Thymus (tissue), 11 donors: ENCODE measurements at regions not wholly inside any gene's neighbourhood (a gene's known extent, or its start where the extent isn't known, plus 50 kb on each side); places are given as distances from the start of the nearest gene placed in this dataset.

Experiments used
- DNase-seq, 9 donors: peaks; one replicate each; pipeline ENCODE4 v3.0.0-alpha.2; 2013; ENCODE audit warnings: low spot score in 9 of 9, low read depth in 6 of 9, missing footprints in 1 of 9
- H3K27ac ChIP-seq, 2 donors: one replicate each; pipeline ENCODE4 v1.5.1; 2013; ENCODE audit warnings: control low read depth in 1 of 2, low read depth in 1 of 2, low read length in 1 of 2, mild to moderate bottlenecking in 1 of 2, moderate library complexity in 1 of 2
- H3K27me3 ChIP-seq, 2 donors: one replicate each; pipeline ENCODE4 v1.5.1; 2013; ENCODE audit warnings: low read length in 1 of 2; ENCODE audit not compliant: control insufficient read depth in 2 of 2, insufficient read depth in 1 of 2
- H3K36me3 ChIP-seq, 2 donors: one replicate each; pipeline ENCODE4 v1.5.1; 2013; ENCODE audit warnings: low read length in 1 of 2, mild to moderate bottlenecking in 1 of 2, moderate library complexity in 1 of 2; ENCODE audit not compliant: control insufficient read depth in 2 of 2, insufficient read depth in 2 of 2
- H3K4me1 ChIP-seq, 2 donors: one replicate each; pipeline ENCODE4 v1.5.1; 2013; ENCODE audit warnings: low read length in 2 of 2; ENCODE audit not compliant: control insufficient read depth in 2 of 2, insufficient read depth in 2 of 2
- H3K4me3 ChIP-seq, 2 donors: one replicate each; pipeline ENCODE4 v1.5.1; 2013; ENCODE audit warnings: low read length in 2 of 2, control low read depth in 1 of 2, mild to moderate bottlenecking in 1 of 2
- H3K9me3 ChIP-seq, 2 donors: one replicate each; pipeline ENCODE4 v1.5.1; 2013; ENCODE audit warnings: low read length in 1 of 2, mild to moderate bottlenecking in 1 of 2; ENCODE audit not compliant: control insufficient read depth in 2 of 2, insufficient read depth in 1 of 2
- WGBS: extraction: QIAGEN DNeasy Blood & Tissue Kit; methylation state at CpG from one replicate; pipeline ENCODE4 v1.1.7; 2013; 5-methylcytosine and 5-hydroxymethylcytosine counted together
- donor health status: healthy.

DNA sequence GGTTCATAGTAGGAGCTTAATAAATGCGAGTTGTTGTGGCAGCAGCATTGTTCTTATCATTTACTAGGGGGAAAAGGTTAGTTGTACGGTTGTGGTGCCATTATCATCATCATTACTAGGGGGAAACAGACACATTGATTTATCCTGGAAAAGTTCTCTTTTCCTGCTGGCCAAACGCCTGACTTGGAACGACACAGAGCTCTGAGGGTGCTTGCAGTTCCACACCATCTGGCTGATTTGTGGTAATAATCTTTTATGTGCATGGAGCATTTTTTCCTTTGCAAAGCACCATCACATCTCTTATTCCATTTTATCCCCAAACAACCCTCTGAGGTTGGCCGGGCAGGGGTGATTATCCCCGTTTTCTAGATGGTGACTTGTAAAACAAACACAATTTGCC, 219.4 kb downstream of the BUB3 start:
- no peaks in the 10 kb centered on the region for H3K4me1 ChIP-seq
- no peaks in the 10 kb centered on the region for H3K27me3 ChIP-seq
- H3K4me3 ChIP-seq = no peak overlapping the region
- no peaks in the 10 kb centered on the region for H3K36me3 ChIP-seq
- DNase-seq = no peak
- no peaks in the 10 kb centered on the region for H3K9me3 ChIP-seq
- 88% methylated on average over 6 of the region's 6 CpGs for WGBS
- H3K27ac ChIP-seq = no peak overlapping the region

DNA sequence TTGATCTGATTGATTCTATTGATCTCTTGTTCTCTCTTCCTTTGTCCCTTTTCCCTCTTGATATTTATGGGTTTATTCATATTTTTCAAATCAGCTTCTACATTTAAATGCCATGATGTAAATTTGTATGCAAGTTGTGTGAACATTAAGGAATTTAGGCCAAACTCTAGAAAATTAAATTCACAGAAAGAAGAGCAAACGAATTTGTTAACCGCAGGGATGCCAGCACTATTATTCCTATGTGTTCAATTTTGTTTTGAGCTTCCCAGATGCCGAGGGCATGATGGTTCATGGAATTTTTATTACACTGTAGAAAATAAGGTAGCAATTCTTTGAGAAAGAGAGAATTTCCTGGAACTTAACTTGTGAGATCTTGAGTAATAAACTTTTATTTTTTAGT, 220.9 kb downstream of the BUB3 start:
- Histone ChIP-seq H3K36me3 (no peaks in the 10 kb centered on the region), H3K9me3 (no peaks in the 10 kb centered on the region)
- WGBS = 94% methylated on average over 3 of the region's 3 CpGs

DNA sequence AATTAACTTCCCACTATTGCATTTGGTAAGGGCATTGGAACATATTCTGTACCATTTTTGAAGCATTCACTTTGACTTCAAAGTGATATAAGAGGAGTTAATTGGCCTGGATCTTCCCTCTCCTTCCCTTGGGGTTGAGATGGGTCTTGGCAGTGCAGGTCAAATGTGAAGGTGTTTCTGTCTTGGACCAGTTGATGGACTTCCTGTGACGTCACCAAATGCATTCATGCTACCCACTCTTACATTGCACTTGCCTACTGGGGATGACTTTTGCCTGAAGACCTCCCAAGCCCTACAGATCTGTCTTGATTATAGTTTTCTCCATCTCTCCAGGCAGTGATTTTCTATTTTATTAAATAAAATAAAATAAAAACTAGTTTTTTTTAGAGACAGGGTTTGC, 221.5 kb downstream of the BUB3 start:
- WGBS = 82% methylated on average over 1 of the region's 1 CpG
- no peak for DNase-seq
- H3K4me3 ChIP-seq = no peak overlapping the region
- H3K4me1 ChIP-seq = no peaks in the 10 kb centered on the region
- no peaks in the 10 kb centered on the region for H3K27me3 ChIP-seq
- H3K36me3 ChIP-seq = no peaks in the 10 kb centered on the region
- H3K9me3 ChIP-seq = no peaks in the 10 kb centered on the region
- no peak overlapping the region for H3K27ac ChIP-seq

More for the DNA sequence above, 220.9 kb downstream of the BUB3 start:
- no peak overlapping the region for H3K4me3 ChIP-seq
- no peaks in the 10 kb centered on the region for H3K27me3 ChIP-seq
- no peak overlapping the region for H3K27ac ChIP-seq
- no peaks in the 10 kb centered on the region for H3K4me1 ChIP-seq
- DNase-seq = no peak

DNA sequence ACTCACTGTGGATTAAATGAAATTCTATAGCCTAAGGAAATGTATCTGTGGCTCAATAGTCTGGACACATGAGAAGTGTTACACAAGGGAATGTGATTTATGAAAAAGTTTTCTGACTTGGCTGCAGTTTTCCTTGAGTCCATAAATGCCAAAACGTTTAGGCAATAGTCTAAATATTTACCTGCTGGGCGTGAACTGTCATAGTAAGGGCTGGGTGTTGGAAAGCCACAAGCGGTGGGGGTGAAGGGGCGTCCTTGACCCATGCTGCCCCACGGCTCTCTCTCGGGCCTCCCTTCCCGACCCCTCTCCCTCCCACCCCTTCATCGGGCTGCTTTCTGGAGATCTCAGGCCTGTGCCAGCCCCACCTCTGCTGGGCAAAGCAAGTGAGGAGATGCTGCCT, 223.7 kb downstream of the BUB3 start:
- Histone ChIP-seq H3K4me1 (no peaks in the 10 kb centered on the region), H3K9me3 (no peaks in the 10 kb centered on the region), H3K27me3 (no peaks in the 10 kb centered on the region), H3K36me3 (no peaks in the 10 kb centered on the region), H3K4me3 (no peak overlapping the region), H3K27ac (no peak overlapping the region)
- 76% methylated on average over 8 of the region's 8 CpGs for WGBS
- no peak for DNase-seq

DNA sequence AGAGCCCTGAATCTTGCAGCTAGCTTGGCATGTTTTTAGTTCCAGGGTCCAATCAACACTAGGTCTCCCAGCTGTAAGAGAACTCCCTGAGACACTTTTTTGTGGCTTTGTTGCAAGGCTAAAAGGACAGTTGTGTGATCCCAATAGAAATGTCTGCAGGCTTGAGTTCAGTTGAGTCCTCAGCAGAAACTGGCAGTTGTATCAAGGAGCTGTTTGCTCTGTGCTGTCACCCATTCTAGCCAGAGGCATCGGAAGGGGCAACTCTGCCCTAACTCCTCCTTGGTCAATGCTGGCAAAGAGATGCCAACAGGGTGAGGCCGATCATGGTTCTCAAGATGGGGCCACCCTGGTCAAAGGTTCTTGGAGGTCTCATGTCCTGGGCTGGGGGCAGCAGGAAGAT, 224.1 kb downstream of the BUB3 start:
- no peak for DNase-seq

DNA sequence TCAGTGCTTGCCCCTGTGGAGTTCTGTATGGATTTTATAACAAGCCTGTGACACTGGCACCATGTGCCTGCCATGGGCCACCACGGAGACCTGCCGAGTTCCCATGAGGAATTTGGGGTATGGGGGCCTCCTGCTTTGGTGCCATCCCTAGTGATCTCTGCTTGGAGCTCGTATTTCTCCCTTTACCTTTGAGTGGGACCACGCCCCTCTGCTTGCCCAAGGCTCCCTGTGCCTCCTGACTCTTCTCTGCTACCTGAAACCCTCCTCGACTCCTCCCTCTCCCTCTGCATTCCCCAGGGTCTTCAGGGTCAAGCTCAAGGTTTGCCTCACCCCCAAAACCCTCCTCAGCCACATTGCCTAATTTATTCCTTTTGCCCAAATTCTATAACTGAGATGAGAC, 225.0 kb downstream of the BUB3 start:
- Histone ChIP-seq H3K4me3 (no peak overlapping the region), H3K27ac (no peak overlapping the region), H3K9me3 (no peaks in the 10 kb centered on the region), H3K4me1 (no peaks in the 10 kb centered on the region), H3K27me3 (no peaks in the 10 kb centered on the region), H3K36me3 (no peaks in the 10 kb centered on the region)
- WGBS = 67% methylated on average over 5 of the region's 5 CpGs
- DNase-seq = no peak

More for the DNA sequence above, 224.1 kb downstream of the BUB3 start:
- Histone ChIP-seq H3K4me3 (no peak overlapping the region), H3K36me3 (no peaks in the 10 kb centered on the region), H3K9me3 (no peaks in the 10 kb centered on the region), H3K27ac (no peak overlapping the region), H3K27me3 (no peaks in the 10 kb centered on the region), H3K4me1 (no peaks in the 10 kb centered on the region)
- WGBS = 95% methylated on average over 2 of the region's 2 CpGs

DNA sequence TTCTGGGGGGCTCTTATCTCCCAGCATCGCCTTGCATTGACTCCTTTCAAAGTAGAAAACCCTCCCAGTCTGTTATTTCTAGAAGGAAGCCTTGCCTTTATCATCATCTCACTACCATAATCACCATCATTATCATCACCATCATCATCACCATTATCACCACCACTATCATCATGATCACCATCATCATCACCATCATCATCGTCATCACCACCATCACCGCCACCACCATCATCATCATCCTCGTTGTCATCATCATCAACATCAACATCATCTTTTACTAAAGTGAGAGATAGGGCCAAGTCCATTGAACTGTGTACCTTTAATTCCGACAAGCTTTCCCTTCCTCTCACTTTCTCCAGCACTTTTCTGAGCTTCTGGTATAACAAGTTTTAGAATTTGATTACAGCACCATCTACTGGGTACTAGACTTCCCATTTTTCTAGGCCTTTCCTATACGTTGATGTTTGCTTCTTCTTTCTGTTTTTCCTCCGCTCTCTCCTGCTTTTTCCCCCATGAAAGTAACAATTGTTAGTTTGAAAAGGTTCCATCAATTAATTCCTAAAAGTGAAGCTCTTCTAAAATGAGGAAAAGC, 226.4 kb downstream of the BUB3 start:
- no peak for DNase-seq
- Histone ChIP-seq H3K27me3 (no peaks in the 10 kb centered on the region), H3K4me3 (no peak overlapping the region), H3K9me3 (no peaks in the 10 kb centered on the region), H3K27ac (no peak overlapping the region), H3K36me3 (no peaks in the 10 kb centered on the region), H3K4me1 (no peaks in the 10 kb centered on the region)
- 69% methylated on average over 7 of the region's 7 CpGs for WGBS

DNA sequence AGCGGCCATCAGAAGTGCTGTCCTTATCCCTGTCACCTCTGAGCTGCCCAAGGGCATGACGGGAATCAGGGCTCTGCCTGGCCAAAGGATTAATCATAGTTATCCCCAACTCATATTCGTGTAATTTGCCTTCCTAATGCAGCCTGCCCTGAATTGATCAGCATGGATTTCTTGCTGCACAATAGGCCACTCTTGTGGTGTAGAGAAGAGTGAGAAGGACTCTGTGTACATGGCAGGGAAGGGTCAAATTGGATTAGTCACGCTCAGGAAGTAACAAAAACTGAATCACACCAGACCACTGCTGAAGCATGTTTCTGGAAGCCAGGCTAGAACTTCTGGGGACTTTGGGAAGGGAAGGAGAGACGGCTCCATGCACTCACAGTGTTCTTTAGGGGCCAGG, 227.0 kb downstream of the BUB3 start:
- no peak for DNase-seq
- Histone ChIP-seq H3K27me3 (no peaks in the 10 kb centered on the region), H3K27ac (no peak overlapping the region), H3K9me3 (no peaks in the 10 kb centered on the region), H3K36me3 (no peaks in the 10 kb centered on the region), H3K4me1 (no peaks in the 10 kb centered on the region), H3K4me3 (no peak overlapping the region)
- whole genome bisulfite sequencing = 82% methylated on average over 5 of the region's 5 CpGs

DNA sequence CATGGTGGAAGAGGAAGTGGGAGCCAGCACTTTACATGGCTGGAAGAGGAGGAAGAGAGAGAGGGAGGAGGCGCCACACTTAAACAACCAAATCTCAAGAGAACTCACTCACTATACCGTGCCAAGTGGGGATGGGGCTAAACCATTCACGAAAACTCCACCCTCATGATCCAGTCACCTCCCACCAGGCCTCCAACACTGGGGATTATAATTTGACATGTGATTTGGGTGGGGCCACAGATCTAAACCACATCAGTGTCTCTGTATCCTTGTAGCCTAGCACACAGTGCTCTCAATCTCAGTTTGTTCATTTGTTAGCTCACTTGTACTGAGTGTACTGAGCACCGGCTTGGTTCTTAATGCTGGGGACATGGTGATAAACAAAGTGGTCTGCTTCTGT, 228.3 kb downstream of the BUB3 start:
- Histone ChIP-seq H3K27ac (no peak overlapping the region), H3K36me3 (no peaks in the 10 kb centered on the region), H3K9me3 (no peaks in the 10 kb centered on the region), H3K27me3 (no peaks in the 10 kb centered on the region), H3K4me1 (no peaks in the 10 kb centered on the region), H3K4me3 (no peak overlapping the region)
- 94% methylated on average over 4 of the region's 4 CpGs for WGBS
- DNase-seq = no peak
